Posterior vena cava (tissue), 2 donors: ENCODE measurements at regions not wholly inside any gene's neighbourhood (a gene's known extent, or its start where the extent isn't known, plus 50 kb on each side); places are given as distances from the start of the nearest gene placed in this dataset.

Experiments
- DNase-seq: peaks from one replicate; pipeline ENCODE4 v3.0.0-alpha.2; 2020; ENCODE audit warnings: low spot score
- intact Hi-C, 2 donors: fragments of 100-400 bp; cut with DNase I; formaldehyde crosslinking; loops; one replicate each; pipeline versions ENCODE4 v1.14.1 to v1.14.2; 2022 to 2023
- donor health status: DM: yes; HTN: yes; CAD: no.
- donor health status: DM: yes; HTN: yes; CAD: no.

DNA sequence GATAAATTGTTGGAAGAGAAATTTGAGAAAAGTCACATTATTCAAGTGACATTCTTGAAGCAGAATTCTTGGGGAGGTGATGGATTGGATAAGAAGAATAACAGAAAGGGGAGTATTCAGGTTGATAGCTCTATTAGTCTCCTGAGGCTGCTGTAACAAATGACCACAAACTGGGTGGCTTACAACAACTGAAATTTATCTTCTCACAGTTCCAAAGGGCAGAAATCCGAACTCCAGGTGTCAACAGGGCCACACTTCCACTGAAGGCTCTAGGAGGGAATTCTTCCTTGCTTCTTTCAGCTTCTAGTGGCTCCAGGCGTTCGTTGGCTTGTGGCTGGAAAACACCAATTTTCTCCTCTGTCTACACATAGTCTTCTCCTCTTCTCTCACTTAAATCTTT, 99.8 kb downstream of the TES start:
- no peak for DNase-seq
- intact Hi-C loops, result no loop called here

DNA sequence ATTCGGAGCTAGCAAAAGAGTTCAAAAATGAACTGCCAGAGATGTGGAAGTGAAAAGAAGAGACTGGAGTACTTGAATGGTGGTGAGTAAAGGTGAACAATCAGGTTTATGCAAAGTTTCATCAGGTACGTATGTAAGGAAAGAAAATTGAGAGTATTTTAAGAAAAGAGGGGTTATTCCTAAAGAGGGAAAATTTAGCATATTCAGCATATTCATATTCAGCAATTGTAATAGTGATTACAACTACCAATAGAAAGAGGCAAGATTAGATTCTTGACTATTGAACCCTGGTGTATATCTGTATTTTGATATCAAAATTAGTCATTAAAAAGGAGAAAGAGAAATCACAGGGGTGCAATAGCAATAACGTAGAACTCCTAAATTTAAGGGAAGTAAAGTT, 100.9 kb downstream of the TES start:
- DNase-seq, result no peak
- intact Hi-C loops, result no loop called here

DNA sequence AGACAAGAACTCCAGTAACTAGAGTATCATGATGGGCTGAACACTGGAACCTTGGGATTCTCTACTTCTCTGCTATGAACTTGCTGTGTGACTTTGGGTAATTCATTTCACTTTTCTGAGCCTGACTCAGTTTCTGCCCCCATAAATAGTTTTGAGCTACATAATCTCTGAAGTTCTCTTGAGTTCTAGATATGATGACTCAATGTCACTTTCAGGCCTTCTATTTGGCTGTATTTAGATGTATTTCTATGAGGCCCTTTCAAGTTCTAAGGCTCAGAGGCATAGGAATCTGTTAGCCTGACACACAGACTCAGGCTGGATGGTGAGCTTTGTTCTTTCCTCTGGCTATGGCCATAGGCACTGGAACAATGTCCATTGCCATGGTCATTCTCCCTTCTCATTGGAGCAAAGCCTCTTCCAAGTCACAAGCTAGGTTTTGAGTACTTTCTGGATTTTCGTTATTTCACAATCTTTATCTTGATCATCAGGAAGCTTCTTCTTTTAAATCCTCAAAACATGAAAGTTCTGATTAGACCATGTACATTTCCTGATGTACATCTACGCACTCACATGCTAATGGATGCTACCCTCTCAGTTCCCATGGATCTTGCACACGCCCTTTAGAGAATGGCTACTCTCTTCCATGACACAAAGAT, 101.6 kb downstream of the TES start:
- no peak for DNase-seq
- intact Hi-C loops, result no loop called here

DNA sequence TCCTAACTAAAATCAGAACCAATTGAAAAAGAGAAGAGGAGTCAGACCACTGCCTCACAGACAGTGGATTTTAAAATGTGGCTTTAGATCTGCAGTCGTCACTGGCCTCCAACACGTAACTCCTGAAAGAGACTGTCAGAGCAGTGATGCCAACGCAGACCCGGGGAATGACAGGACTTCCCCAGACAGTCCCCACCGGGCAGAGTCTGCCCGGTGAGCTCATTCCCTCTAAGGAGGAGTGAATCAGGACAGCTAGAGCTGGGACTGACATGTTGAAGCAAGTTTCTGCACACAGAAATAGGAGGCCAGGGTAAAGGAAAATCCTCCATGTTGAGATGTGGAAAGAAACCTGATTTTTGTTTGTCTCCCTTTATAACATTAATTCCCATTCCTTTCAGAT, 105.0 kb downstream of the TES start:
- intact Hi-C loops, result no loop called here

DNA sequence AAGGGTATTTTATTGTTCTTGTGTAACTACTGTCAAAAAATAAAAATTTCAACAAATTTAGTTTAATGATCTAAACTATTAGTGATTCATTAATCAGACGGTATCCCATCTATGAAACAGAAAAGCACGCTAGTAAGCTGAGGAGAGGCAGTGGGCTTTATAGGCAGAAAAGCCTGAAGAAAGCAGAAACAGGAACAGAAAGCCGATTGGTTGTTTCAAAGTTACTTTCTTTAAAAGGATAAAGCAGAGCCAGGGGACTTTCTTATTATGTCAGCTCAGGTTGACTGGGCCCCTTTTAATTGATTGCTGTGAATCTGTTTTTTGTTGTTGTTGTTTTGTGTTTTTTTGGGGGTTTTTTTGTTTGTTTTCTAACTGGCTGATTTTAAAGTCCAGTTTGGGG, 105.5 kb downstream of the TES start:
- no peak for DNase-seq
- intact Hi-C loops, result no loop called here

More for the DNA sequence above, 105.0 kb downstream of the TES start:
- DNase-seq, result no peak

DNA sequence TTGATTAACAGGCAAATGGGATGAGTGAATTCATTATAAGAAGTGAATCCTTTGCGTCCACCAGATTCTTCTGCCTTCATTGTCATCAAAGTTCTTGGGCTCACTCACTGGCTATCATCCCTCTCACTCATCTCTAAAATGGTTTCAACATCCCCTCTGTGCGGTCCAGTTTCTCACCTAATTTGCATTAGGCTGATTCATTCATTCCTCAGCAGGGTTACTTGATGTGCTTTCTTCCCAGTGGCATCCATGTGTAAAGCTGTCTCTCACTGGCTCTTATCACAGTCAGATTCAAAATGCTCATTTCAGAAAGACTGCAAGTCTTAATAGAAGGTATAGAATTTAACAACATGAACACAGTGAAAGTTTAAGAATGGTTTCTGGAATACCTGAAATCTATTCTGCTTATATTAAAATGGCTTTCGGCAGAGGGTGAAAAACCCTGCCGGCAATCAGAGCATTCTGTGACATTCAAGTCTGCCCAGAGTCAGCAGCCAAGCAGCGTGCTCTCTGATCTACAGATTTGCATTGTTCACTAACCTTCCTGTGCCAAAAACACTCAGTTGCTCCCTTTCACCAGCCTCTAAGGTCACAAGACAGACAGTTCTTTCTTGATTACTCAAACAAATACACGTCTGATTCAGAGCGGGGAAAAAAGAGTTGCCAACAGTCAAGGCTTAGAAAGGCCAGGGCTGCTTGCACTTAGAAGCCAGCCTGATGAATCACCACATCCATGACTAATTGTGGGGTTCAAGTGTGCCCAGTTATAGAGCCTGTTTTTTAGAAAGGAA, 106.7 kb downstream of the TES start:
- intact Hi-C loops, result no loop called here
- DNase-seq, result no peak

DNA sequence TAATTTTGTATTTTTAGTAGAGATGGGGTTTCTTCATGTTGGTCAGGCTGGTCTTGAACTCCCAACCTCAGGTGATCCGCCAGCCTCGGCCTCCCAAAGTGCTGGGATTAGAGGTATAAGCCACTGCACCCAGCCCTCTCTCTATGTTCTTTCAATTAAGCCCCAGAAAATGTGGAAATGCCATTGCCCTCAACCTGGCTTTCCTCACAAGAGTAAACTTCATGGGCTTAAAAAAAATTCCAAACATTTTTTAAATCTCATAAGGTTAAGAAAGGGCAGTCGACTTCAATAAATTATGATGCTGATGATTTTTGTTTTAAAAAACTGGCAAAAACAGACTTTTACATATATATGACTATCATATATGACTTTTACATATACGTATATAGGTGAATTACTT, 107.6 kb downstream of the TES start:
- intact Hi-C loops, result no loop called here
- DNase-seq, result no peak

DNA sequence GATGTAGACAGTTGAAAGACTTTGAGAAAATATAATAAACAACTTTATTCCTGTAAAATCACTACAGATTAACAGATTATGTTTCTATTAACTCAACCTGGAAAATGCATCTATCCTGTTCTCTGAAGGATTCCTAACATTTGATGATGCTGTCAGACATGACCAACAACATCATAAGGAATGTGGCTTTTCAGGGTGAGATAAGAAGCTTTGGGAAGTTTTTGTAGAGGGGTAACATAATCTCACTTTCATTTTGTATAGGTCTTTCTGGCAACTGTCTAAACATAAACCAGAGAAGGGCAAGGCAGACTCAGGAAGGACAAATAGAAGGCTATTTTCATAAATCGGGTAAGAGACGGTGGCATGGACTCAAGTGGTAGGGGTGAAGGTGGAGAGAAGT, 112.2 kb downstream of the TES start:
- DNase-seq, result no peak
- intact Hi-C loops, result loop anchor here in 1 of 2 donors (10.0 kb wide), 1 partner anchor 48 kb away; no protein-coding TSS in a partner anchor

DNA sequence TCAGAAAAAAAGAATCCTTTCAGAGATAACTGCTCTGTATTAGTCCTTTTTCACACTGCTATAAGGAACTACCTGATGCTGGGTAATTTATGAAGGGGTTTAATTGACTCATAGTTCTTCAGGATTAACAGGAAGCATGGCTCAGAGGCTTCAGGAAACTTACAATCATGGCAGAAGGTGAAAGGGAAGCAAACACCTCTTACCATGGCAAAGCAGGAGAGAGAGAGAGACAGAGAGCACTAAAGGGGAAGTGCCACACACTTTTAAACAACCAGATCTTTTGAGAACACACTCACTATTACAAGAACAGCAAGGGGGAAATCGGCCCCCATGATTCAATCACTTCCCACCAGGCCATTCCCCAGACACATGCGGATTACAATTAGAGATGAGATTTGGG, 114.2 kb downstream of the TES start:
- intact Hi-C loops, result loop anchor here (1.0 to 10.0 kb wide), 2 partner anchors 31 to 50 kb away; no protein-coding TSS in a partner anchor
- DNase-seq, result no peak

DNA sequence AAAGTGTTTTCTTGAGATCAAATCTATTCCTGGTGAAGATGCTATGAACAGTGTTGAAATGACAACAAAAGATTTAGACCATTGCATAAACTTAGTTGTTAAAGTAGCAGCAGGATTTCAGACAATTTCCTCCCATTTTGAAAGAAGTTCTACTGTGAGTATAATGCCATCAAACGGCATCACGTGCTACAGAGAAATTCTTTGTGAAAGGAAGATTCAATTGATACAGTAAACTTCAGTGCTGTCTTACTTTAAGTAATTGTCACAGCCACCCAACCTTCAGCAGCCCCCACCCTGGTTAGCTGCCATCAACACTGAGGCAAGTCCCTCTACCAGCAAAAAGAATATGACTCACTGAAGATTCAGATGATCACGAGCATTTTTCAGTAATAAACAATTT, 115.2 kb downstream of the TES start:
- intact Hi-C loops, result loop anchor here in 1 of 2 donors (10.0 kb wide), 1 partner anchor 51 kb away; no protein-coding TSS in a partner anchor
- no peak for DNase-seq

DNA sequence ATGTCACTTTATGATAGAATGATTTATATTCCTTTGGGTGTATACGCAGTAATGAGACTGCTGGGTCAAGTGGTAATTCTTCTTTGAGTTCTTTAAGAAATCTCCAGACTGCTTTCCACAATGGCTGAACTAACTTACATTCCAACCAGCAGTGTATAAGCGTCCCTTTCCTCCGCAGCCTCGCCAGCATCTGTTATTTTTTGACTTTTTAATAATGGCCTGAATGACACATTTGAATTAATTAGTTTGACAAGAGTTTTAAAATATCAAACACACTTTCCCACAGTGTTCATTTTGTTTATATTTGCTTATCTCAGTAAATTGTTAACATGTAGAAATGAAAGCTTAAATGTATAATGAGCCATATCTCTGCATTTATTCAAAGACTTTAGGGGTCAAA, 116.8 kb downstream of the TES start:
- DNase-seq, result no peak
- intact Hi-C loops, result loop anchor here in 1 of 2 donors (10.0 kb wide), 1 partner anchor 52 kb away; no protein-coding TSS in a partner anchor

DNA sequence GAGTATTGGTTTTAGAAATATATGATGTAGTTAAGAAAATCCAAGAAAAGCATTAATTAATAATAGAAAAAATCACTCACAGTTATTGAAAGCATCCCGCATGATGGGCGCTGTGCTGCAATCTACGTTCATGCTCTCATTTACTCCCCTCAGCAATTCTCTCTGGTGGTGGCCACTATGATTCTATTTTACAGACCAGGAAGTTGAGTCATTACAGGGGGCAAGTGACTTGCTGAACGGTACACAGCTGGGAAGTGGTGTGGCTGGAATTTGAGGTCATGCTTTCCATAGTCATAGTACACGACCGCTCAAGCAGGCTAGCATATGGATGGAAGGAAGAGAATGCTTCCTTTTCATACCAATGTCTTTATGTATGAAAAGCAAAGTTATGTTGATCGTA, 117.4 kb downstream of the TES start:
- intact Hi-C loops, result loop anchor here (1.0 to 10.0 kb wide), 2 partner anchors 53 to 68 kb away; no protein-coding TSS in a partner anchor
- no peak for DNase-seq

DNA sequence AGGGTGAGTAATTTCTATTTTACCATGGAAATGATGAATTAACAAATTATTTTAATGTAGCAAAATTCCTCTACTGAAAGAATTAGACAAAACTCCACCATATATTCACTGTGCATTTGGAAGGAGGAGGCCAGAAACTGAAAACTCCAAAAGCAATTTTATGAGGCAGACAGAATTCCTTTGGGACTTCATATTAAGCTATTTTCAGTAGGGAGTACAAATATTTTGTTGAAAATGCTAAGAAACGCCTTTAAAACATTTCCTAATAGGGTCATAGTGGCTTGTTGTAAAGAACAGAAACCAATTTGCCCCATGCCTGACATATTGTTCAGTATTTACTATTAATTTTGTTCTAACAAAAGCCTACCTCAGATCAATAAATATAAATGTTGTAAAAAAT, 117.8 kb downstream of the TES start:
- intact Hi-C loops, result loop anchor here (1.0 to 10.0 kb wide), 2 partner anchors 53 to 67 kb away; no protein-coding TSS in a partner anchor
- DNase-seq, result no peak

DNA sequence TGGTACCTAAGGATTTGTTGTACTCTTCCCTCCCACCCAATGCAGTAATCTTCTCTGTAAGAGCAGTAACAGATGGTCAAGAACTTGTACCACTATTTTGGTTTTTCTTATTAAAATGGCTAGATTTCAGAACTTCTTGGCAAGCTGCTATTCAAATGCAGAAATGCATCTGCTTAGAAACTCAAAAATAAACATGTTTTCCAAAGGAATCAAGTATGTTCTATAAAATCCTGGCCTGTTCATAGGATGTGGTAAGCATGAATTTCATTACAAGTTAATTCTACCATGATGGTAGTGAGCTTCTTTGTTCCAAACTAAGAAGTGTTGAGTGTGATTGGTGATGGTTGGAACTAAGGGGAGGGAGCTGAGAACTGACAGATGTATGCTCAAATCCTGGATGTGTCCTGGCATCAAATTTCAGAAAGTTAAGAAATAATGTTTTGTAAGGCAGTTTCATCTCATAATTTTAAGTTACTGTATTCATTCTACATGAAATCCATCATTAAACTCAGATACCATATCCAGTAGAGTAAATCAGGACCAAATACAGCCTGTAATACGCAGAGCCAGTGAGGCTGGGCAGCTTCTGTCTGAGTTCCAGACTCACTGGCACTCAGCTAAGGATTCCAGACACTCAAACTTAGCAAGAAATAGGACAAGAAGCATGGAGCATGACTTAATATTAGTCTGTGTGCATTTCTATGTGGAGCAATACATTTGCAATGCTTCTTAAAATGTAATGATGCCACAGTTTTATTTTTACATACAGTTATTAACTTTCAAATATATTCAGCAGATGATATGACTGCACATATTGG, 119.6 kb downstream of the TES start:
- intact Hi-C loops, result loop anchor here in 1 of 2 donors (10.0 kb wide), 1 partner anchor 55 kb away; no protein-coding TSS in a partner anchor
- DNase-seq, result no peak

DNA sequence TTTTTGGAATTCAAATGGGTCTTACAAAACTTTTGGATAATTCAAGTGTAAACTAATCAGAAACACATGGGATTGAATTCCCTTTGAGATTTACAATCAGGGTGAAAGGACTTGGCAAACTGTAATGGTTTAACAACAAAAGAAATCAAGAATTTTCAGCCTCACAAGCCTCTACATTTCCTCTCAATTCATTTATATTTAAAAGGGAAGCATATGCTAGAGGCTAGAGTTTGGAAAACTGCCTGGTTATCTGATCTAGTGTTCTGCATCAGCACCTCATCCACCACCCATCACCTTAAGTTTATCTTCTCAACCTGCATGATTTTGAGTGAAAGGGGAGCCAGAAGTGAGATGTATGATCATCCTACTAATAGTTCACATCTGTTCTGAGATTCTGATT, 120.7 kb downstream of the TES start:
- intact Hi-C loops, result no loop called here
- DNase-seq, result no peak

DNA sequence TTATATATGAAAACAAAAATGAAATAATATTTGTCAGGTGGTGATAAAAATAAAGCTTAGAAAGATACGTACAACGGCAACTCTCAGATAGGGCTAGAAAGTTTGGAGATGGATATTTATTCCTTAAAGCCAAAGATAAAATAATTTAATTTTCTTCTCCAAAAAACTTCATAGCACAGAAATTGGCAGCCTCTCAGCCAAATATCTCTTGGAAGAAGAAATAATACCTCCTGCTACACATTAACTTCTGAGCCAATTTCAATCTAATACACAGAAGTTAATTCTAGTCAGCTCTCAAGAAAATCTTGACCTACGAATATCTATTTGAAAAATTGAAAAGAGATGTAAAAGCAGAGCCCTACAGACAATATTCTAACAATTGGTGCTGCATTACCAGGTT, 122.4 kb downstream of the TES start:
- intact Hi-C loops, result no loop called here
- no peak for DNase-seq

DNA sequence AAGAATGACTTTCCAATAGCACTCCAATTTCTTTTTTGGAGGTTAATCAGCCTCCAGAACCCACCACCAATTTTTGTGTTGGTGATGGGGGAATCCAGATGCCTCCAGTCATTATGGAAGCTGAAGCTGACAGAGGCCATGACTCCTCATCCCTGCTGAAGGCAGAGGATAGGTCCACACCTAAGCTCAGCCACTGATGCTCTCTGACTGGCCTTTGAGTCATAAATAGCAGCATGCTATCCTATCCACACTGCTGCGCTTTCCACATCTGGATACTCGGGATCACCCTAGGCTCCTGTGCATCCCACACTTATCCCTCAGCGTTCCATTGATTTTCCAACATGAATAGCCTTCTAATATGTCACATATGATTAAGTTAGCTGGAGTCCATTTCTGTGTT, 124.2 kb downstream of the TES start:
- DNase-seq, result no peak
- intact Hi-C loops, result no loop called here

DNA sequence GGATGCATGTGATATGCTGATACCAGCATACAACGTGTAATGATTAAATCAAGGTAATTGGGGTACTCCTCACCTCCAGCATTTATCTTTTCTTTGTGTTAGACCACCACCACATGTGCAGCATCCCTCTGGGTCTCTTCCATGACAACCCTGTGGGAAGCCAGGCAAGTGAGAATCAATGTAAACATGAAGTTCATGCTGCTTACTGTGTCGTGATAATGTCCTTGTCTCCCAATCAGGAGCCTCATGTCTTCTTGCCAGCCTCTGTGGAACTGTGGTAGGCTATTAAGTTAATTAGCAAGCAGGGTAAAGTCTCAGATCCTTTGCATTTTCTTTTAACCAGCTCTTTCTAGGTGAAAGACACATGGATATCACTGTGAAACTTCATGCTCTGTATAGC, 126.7 kb downstream of the TES start:
- intact Hi-C loops, result no loop called here
- no peak for DNase-seq

DNA sequence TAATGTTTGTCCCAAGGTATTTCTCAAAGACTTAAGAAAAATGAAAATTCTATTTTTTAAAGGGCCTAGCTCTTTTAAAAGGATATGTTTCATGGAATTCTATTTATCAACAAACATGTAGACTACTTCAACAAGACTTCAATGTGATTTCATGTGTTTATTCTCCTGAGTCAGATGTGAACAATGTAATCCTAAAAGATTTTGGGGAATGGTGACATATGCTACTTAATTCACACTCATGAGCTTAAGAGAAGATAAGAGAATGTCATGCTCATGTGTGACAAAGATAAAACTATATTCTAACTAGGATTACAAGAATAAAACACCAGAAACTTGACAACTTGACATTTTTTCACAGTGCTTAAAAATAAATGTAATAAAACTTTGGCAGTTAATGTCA, 127.5 kb downstream of the TES start:
- intact Hi-C loops, result no loop called here
- no peak for DNase-seq

DNA sequence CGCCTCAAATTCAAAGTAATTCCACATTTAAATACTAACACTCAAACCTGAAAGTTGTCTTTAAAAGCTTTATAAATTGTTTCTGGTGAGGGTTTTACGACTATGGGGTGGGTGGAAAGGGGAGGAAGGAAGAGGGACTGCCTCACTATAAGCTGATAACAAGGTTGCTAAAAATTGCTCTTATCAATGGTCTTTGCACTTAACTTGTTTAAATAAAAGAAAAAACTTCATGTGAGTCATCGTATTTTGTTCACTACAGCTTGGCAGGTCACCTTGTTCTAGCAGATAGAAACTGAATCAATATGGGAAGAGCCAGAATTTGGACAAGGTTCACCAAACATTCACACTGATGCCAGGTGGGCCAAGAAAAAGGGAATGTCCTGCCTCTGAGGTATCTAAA, 129.2 kb downstream of the TES start:
- intact Hi-C loops, result no loop called here
- DNase-seq, result no peak
